GM12878 (cell line): ENCODE measurements at regions not wholly inside any gene's neighbourhood (a gene's known extent, or its start where the extent isn't known, plus 50 kb on each side); places are given as distances from the start of the nearest gene placed in this dataset.

Experiments used
- ATAC-seq: fragments of 200-7000 bp; cut with Tn5 transposase; 3 replicates; pipeline ENCODE4 v1.9.1; 2020; ENCODE audit warnings: mild to moderate bottlenecking, moderate library complexity
- BruUV-seq: library from RNA; stranded (reverse); fragments of 400-500 nt; replicated peaks from 2 replicates; lab custom pipeline; 2021; lab: Mats Ljungman, UMichigan
- CTCF ChIA-PET: fragments of 300-600 bp; sonication (Branson Sonifier 250); formaldehyde crosslinking; extraction: SDS; loops from one replicate; lab custom pipeline; 2021; ENCODE audit warnings: inconsistent platforms; lab: Yijun Ruan, JAX
- POLR2A ChIA-PET: fragments of 350-600 bp; formaldehyde crosslinking; extraction: SDS; loops from one replicate; lab custom pipeline; 2021; ENCODE audit warnings: inconsistent platforms; lab: Charles Lee
- RAD21 ChIA-PET: fragments of 300-600 bp; sonication (Branson Sonifier 250); formaldehyde crosslinking; loops from one replicate; lab custom pipeline; 2023; ENCODE audit warnings: antibody characterized with exemption; ENCODE audit not compliant: unreplicated experiment; lab: Charles Lee
- SMC1A ChIA-PET: fragments of 300-600 bp; sonication (Branson Sonifier 250); formaldehyde crosslinking; loops from one replicate; lab custom pipeline; 2023; ENCODE audit not compliant: unreplicated experiment, uncharacterized antibody; lab: Charles Lee
- DNase-seq: peaks from one replicate; pipeline ENCODE4 v3.0.0-alpha.2; 2011; ENCODE audit warnings: low read depth, low spot score
- FAIRE-seq: peaks from 3 replicates; lab custom pipeline; 2011; peaks lifted over from hg19 to GRCh38; lab: Jason Lieb, UNC
- H2AFZ ChIP-seq: 2 replicates; pipeline ENCODE4 v1.6.0; 2011; ENCODE audit warnings: low read depth, low read length, control low read depth; ENCODE audit not compliant: control insufficient read depth
- H3K27ac ChIP-seq: 2 replicates; pipeline ENCODE4 v1.5.1; 2011; ENCODE audit warnings: control low read depth; ENCODE audit not compliant: control insufficient read depth, insufficient read depth
- H3K27me3 ChIP-seq, 2 experiments: replicated peaks in 1 of 2; 2 replicates each; pipeline versions ENCODE4 v1.6.0 to v1.6.1; 2011; ENCODE audit warnings: low read length in 1 of 2; ENCODE audit not compliant: control insufficient read depth in 2 of 2, insufficient read depth in 2 of 2
- H3K36me3 ChIP-seq, 2 experiments: 2 replicates each; pipeline ENCODE4 v1.5.1; 2011; ENCODE audit warnings: low read length in 1 of 2; ENCODE audit not compliant: control insufficient read depth in 2 of 2, insufficient read depth in 2 of 2
- H3K4me1 ChIP-seq: 2 replicates; pipeline ENCODE4 v1.6.1; 2011; ENCODE audit warnings: mild to moderate bottlenecking, low read length, moderate library complexity, mixed read lengths; ENCODE audit not compliant: control insufficient read depth, insufficient read depth
- H3K4me2 ChIP-seq: 2 replicates; pipeline ENCODE4 v1.6.0; 2011; ENCODE audit warnings: control low read depth; ENCODE audit not compliant: control insufficient read depth, insufficient read depth
- H3K4me3 ChIP-seq: fragments of 200-600 bp; sonication (generic); 2 replicates; pipeline ENCODE4 v1.5.1; 2016
- H3K79me2 ChIP-seq: 2 replicates; pipeline ENCODE4 v1.6.0; 2011; ENCODE audit warnings: low read length; ENCODE audit not compliant: control insufficient read depth, insufficient read depth
- H3K9ac ChIP-seq: 2 replicates; pipeline ENCODE4 v1.8.0; 2011; ENCODE audit warnings: low read length, control low read depth, mixed read lengths; ENCODE audit not compliant: control insufficient read depth, insufficient read depth
- H3K9me3 ChIP-seq: replicated peaks from 3 replicates; pipeline ENCODE4 v1.5.1; 2011; ENCODE audit warnings: mild to moderate bottlenecking, low read length; ENCODE audit not compliant: control insufficient read depth, insufficient read depth
- H4K20me1 ChIP-seq: 2 replicates; pipeline ENCODE4 v1.6.0; 2011; ENCODE audit not compliant: control insufficient read depth, insufficient read depth
- ATF2 ChIP-seq: IDR thresholded peaks from 2 replicates; pipeline ENCODE4 v1.6.1; 2012; ENCODE audit warnings: low read length, inconsistent platforms
- BHLHE40 ChIP-seq, 2 experiments: fragments of 450-650 bp in 1 of 2; IDR thresholded peaks; 2 replicates each; pipeline ENCODE4 v1.6.1; 2011 to 2017; ENCODE audit warnings: low read depth in 2 of 2, borderline replicate concordance in 1 of 2, improper control_type of control experiment in 1 of 2, low read length in 1 of 2, mild to moderate bottlenecking in 1 of 2
- CEBPB ChIP-seq, 2 experiments: fragments of 150-350 bp in 1 of 2; IDR thresholded peaks; 2 replicates each; pipeline ENCODE4 v1.6.1; 2012 to 2014; ENCODE audit warnings: low read depth in 2 of 2, low read length in 2 of 2, borderline replicate concordance in 1 of 2, inconsistent platforms in 1 of 2
- CEBPZ ChIP-seq: fragments of 150-350 bp; IDR thresholded peaks from 2 replicates; pipeline ENCODE4 v1.6.1; 2016; ENCODE audit warnings: low read depth, low read length
- E4F1 ChIP-seq: fragments of 450-650 bp; IDR thresholded peaks from 2 replicates; pipeline ENCODE4 v1.6.1; 2018; ENCODE audit warnings: borderline replicate concordance, mild to moderate bottlenecking; ENCODE audit not compliant: partially characterized antibody
- FOXK2 ChIP-seq: fragments of 450-650 bp; IDR thresholded peaks from 2 replicates; pipeline ENCODE4 v1.6.1; 2017; ENCODE audit warnings: mild to moderate bottlenecking, moderate library complexity
- IKZF2 ChIP-seq, 2 experiments: fragments of 450-650 bp; IDR thresholded peaks; 2 replicates each; pipeline ENCODE4 v1.6.1; 2017; ENCODE audit warnings: mild to moderate bottlenecking in 2 of 2, moderate library complexity in 2 of 2
- JUND ChIP-seq: IDR thresholded peaks from 2 replicates; pipeline ENCODE4 v1.6.1; 2012; ENCODE audit warnings: low read depth, mild to moderate bottlenecking, low read length, improper control_type of control experiment, moderate library complexity
- NR2F1 ChIP-seq: fragments of 450-650 bp; conservative IDR thresholded peaks from 2 replicates; pipeline ENCODE4 v1.6.1; 2017; ENCODE audit warnings: mild to moderate bottlenecking
- RFX5 ChIP-seq: IDR thresholded peaks from 2 replicates; pipeline ENCODE4 v1.6.1; 2011; ENCODE audit warnings: low read depth, low read length, improper control_type of control experiment
- RUNX3 ChIP-seq: IDR thresholded peaks from 2 replicates; pipeline ENCODE4 v1.6.1; 2012; ENCODE audit warnings: low read length, inconsistent platforms
- STAT1 ChIP-seq: fragments of 450-650 bp; conservative IDR thresholded peaks from 2 replicates; pipeline ENCODE4 v1.6.1; 2014; ENCODE audit warnings: antibody characterized with exemption, mild to moderate bottlenecking
- SUPT20H ChIP-seq: IDR thresholded peaks from 2 replicates; pipeline ENCODE4 v1.6.1; 2011; ENCODE audit warnings: low read depth, mild to moderate bottlenecking, low read length, moderate library complexity, borderline replicate concordance; ENCODE audit not compliant: control insufficient read depth
- SUZ12 ChIP-seq: fragments of 200-600 bp; sonication (generic); IDR thresholded peaks from one replicate; pipeline ENCODE4 v1.6.1; 2018; ENCODE audit warnings: antibody characterized with exemption, mild to moderate bottlenecking; ENCODE audit not compliant: unreplicated experiment
- TAF1 ChIP-seq: IDR thresholded peaks from 2 replicates; pipeline ENCODE4 v1.6.1; 2011; ENCODE audit warnings: mild to moderate bottlenecking, low read depth, low read length, borderline replicate concordance
- WGBS: methylation state at CpG from one replicate; pipeline ENCODE4 v1.1.6; 2016; ENCODE audit warnings: low lambda C conversion rate; ENCODE audit not compliant: insufficient replicate concordance, insufficient coverage; ENCODE audit errors: missing lambda C conversion rate; 5-methylcytosine and 5-hydroxymethylcytosine counted together
- in situ Hi-C: fragments of 300-500 bp; cut with MboI; formaldehyde crosslinking; loops from 9 replicates; pipeline ENCODE4 v1.14.3; 2018; ENCODE audit warnings: mixed read lengths
- intact Hi-C: fragments of 100-400 bp; cut with micrococcal nuclease; formaldehyde crosslinking; loops from one replicate; pipeline ENCODE4 v1.14.2; 2022; ENCODE audit not compliant: unreplicated experiment

GRCh38 chr2:21393173-21393572 lies 269.4 kb downstream of the TDRD15 start:
- Histone ChIP-seq H3K9me3 (no peaks in the 10 kb centered on the region), H3K79me2 (no peaks in the 10 kb centered on the region), H4K20me1 (no peaks in the 10 kb centered on the region), H3K27ac (no peak overlapping the region), H3K4me3 (no peak overlapping the region), H2AFZ (no peak overlapping the region), H3K4me2 (no peak overlapping the region), H3K36me3 (no peaks in the 10 kb centered on the region), H3K9ac (no peak overlapping the region), H3K27me3 (no peaks in the 10 kb centered on the region; a peak in 1 of 4 replicates), H3K4me1 (no peaks in the 10 kb centered on the region)
- intact Hi-C loops: no loop called here
- no peak for ATAC-seq
- no peak for FAIRE-seq
- in situ Hi-C loops: no loop called here
- no peak for DNase-seq
- no TSS peak for BruUV-seq
- POLR2A ChIA-PET: no interaction called here
- CTCF ChIA-PET: interaction anchor here (0.9 kb wide), 1 partner anchor 20 kb away, joined by 3 read pairs; no protein-coding TSS in a partner anchor
- 0% methylated on average over 5 of the region's 5 CpGs for WGBS
- RAD21 ChIA-PET: no interaction called here
- SMC1A ChIA-PET: no interaction called here
- TF ChIP-seq CEBPB (IDR thresholded peaks at IDR 0.05; ENCODE audit: borderline replicate concordance in 1 of 2, low read depth in 2 of 2, low read length in 2 of 2) (no peak), SUPT20H (no peak), SUZ12 (no peak), NR2F1 (no peak), CEBPZ (no peak), STAT1 (no peak), ATF2 (no peak), TAF1 (no peak), BHLHE40 (IDR thresholded peaks at IDR 0.05; ENCODE audit: borderline replicate concordance in 1 of 2, low read depth in 2 of 2, low read length in 1 of 2) (no peak), RUNX3 (no peak), E4F1 (no peak), JUND (no peak), FOXK2 (no peak), RFX5 (no peak), IKZF2 (IDR thresholded peaks at IDR 0.05) (no peak)
